ENCODE measurements at regions not wholly inside any gene's neighbourhood (a gene's known extent, or its start where the extent isn't known, plus 50 kb on each side); places are given as distances from the start of the nearest gene placed in this dataset.

DNA sequence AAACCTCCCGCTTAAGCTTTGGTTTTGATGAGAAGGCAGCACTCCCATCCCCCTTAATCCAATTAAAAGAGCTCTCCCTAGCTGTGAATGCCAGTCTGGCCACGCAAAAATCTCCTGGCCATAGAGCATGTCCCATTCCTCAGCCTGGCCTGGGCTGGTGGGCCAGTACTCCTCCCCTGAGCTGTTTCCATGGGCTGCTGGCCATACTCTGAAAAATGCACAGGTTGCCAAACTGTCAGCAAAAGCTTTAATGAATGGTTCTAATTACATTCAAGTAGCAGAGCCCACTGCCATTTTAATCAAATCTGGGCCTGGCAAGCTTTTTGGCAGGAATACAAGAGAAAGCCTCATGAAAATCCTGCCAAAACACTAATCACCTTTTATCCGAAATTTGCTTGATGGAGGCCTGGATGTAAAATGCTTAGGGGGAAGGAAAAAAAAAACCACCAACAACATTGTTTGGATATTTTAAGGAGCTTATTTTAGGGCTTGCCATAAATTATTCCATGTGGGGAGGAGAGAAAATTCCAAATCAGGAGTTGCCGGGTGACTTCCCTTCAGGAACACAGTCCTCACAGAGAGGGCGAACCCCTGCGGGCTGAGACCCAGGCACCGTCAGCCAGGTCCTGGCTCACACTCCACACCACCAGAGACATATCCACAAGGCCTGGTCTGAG lies 243.3 kb downstream of the SEC61B start:
- no peaks in the 10 kb centered on the region for H3K9me3 ChIP-seq
- no peak overlapping the region for H3K27ac ChIP-seq
- no peak overlapping the region for H3K4me3 ChIP-seq
- TF ChIP-seq POLR2A (IDR thresholded peaks at IDR 0.05): no peak
- TF ChIP-seq CTCF (IDR thresholded peaks at IDR 0.05): no peak
- TF ChIP-seq POLR2AphosphoS5 (IDR thresholded peaks at IDR 0.05): no peak
- no peak for TF ChIP-seq EP300 (IDR thresholded peaks at IDR 0.05)
- H3K36me3 ChIP-seq: no peaks in the 10 kb centered on the region
- DNase-seq (peak in 1 of 2 donors; percentile 15), ATAC-seq (ENCODE audit: low FRiP score in 2 of 2) (no peak)
- WGBS, 2 donors: 72 to 81% methylated on average over 6 to 7 of the region's 7 CpGs
- no peaks in the 10 kb centered on the region for H3K4me1 ChIP-seq
- no peaks in the 10 kb centered on the region for H3K27me3 ChIP-seq

- no peaks in the 10 kb centered on the region for H3K4me1 ChIP-seq
- no peak overlapping the region for H3K27ac ChIP-seq
- TF ChIP-seq EP300 (IDR thresholded peaks at IDR 0.05) (no peak), POLR2AphosphoS5 (IDR thresholded peaks at IDR 0.05) (no peak), POLR2A (IDR thresholded peaks at IDR 0.05) (no peak), CTCF (IDR thresholded peaks at IDR 0.05) (no peak)
- H3K36me3 ChIP-seq: no peaks in the 10 kb centered on the region
- ATAC-seq (ENCODE audit: low FRiP score in 2 of 2) (no peak), DNase-seq (no peak)
- no peaks in the 10 kb centered on the region for H3K9me3 ChIP-seq
- H3K27me3 ChIP-seq: no peaks in the 10 kb centered on the region
- 75 to 78% methylated on average over 1 of the region's 1 CpG for WGBS, 2 donors
- no peak overlapping the region for H3K4me3 ChIP-seq
Measured at GRCh38 chr9:99466104-99466503, 244.0 kb downstream of the SEC61B start.

DNA sequence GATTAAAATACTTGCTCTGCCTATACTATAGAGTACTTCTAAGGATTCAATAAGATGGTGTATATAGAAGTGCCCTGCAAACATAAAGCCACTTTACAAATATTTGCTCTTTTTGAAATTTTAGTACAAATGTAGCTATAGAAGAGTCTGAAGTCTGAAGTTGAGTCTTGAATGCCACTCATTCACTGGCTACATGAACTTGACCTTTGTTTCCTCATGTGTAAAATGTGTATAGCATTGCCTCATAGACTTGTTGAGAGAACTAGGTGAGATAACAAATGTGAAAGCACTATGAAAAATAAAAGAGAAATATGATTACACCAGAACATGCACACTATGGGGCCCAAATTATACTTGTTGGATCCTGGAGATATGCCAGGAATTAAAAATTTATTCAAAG lies 244.7 kb downstream of the SEC61B start:
- no peak for DNase-seq

GRCh38 chr9:99471033-99471432 lies 249.0 kb downstream of the SEC61B start:
- H3K4me1 ChIP-seq: no peaks in the 10 kb centered on the region
- no peaks in the 10 kb centered on the region for H3K27me3 ChIP-seq
- no peak overlapping the region for H3K27ac ChIP-seq
- TF ChIP-seq EP300 (IDR thresholded peaks at IDR 0.05) (no peak), CTCF (IDR thresholded peaks at IDR 0.05) (no peak), POLR2AphosphoS5 (IDR thresholded peaks at IDR 0.05) (no peak), POLR2A (IDR thresholded peaks at IDR 0.05) (no peak)
- 91% methylated on average over 2 of the region's 2 CpGs for WGBS, 2 donors
- no peaks in the 10 kb centered on the region for H3K9me3 ChIP-seq
- H3K36me3 ChIP-seq: no peaks in the 10 kb centered on the region
- DNase-seq: no peak
- ATAC-seq (ENCODE audit: low FRiP score in 2 of 2): no peak
- H3K4me3 ChIP-seq: no peak overlapping the region

More for the DNA sequence above, 244.7 kb downstream of the SEC61B start:
- ATAC-seq (ENCODE audit: low FRiP score in 2 of 2): no peak
- TF ChIP-seq EP300 (IDR thresholded peaks at IDR 0.05) (no peak), CTCF (IDR thresholded peaks at IDR 0.05) (no peak), POLR2A (IDR thresholded peaks at IDR 0.05) (no peak)
- Histone ChIP-seq H3K9me3 (no peaks in the 10 kb centered on the region), H3K4me1 (no peaks in the 10 kb centered on the region), H3K27ac (no peak overlapping the region), H3K4me3 (no peak overlapping the region), H3K27me3 (no peaks in the 10 kb centered on the region), H3K36me3 (no peaks in the 10 kb centered on the region)

DNA sequence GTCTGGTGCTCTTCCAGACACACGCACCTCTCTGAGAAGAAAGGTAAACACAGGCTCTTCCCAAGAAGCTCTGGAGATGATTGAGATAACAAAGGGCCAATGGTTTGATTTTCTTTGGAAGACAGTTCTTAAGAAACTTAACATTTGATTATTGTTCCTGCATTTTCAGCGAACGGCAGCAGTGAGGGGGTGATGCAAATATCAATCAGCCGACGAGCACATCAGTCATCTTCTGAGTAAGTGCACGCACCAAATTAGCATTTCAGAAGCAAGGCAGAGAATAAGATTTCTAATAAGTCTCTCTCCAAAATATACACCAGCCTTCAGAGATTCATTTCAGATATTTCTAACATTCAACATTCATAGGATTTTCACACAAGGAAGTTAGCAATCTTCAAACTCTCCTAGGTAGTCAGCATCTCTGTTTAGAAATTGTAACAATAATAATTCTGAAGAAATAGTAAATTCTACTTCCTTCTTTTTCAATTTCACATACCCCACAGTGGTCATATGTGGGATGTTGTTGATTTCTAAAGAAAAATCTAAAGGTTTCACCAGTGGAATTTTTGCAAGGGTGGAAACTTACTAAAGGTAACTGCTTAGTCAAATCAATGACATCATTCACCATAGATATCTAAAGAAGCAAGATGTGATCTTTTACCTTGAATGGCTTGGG lies 250.3 kb downstream of the SEC61B start:
- no peaks in the 10 kb centered on the region for H3K27me3 ChIP-seq
- no peak for DNase-seq
- TF ChIP-seq CTCF (IDR thresholded peaks at IDR 0.05) (no peak), POLR2AphosphoS5 (IDR thresholded peaks at IDR 0.05) (no peak), EP300 (IDR thresholded peaks at IDR 0.05) (no peak), POLR2A (IDR thresholded peaks at IDR 0.05) (no peak)

More for the DNA sequence above, 250.3 kb downstream of the SEC61B start:
- H3K36me3 ChIP-seq: no peaks in the 10 kb centered on the region
- no peak for ATAC-seq (ENCODE audit: low FRiP score in 2 of 2)
- H3K4me3 ChIP-seq: no peak overlapping the region
- WGBS, 2 donors: 56 to 61% methylated on average over 6 of the region's 6 CpGs
- H3K27ac ChIP-seq: no peak overlapping the region
- no peaks in the 10 kb centered on the region for H3K9me3 ChIP-seq
- no peaks in the 10 kb centered on the region for H3K4me1 ChIP-seq

Measured in upper lobe of left lung (tissue), 6 donors.